ACC112 (cell line): ENCODE measurements at regions not wholly inside any gene's neighbourhood (a gene's known extent, or its start where the extent isn't known, plus 50 kb on each side); places are given as distances from the start of the nearest gene placed in this dataset.

ENCODE experiments used
- H2AFZ ChIP-seq: fragments of 200-600 bp; sonication (generic); one replicate; pipeline ENCODE4 v1.6.0; 2017; ENCODE audit warnings: antibody characterized with exemption, low read length; ENCODE audit not compliant: unreplicated experiment
- H3K27ac ChIP-seq: fragments of 200-600 bp; sonication (generic); 2 replicates; pipeline ENCODE4 v1.5.1; 2014; ENCODE audit warnings: low read depth, mild to moderate bottlenecking, antibody characterized with exemption, low read length, moderate library complexity
- H3K27me3 ChIP-seq: fragments of 200-600 bp; sonication (generic); 2 replicates; pipeline ENCODE4 v1.6.1; 2014; ENCODE audit warnings: mild to moderate bottlenecking, antibody characterized with exemption, low read length, moderate library complexity, mixed read lengths; ENCODE audit not compliant: insufficient read depth
- H3K36me3 ChIP-seq: fragments of 200-600 bp; sonication (generic); 2 replicates; pipeline ENCODE4 v1.6.1; 2016; ENCODE audit warnings: mild to moderate bottlenecking, antibody characterized with exemption, low read length, moderate library complexity, mixed read lengths; ENCODE audit not compliant: insufficient read depth
- H3K4me1 ChIP-seq: fragments of 200-600 bp; sonication (generic); one replicate; pipeline ENCODE4 v1.6.1; 2016; ENCODE audit warnings: low read length, mixed read lengths; ENCODE audit not compliant: insufficient read depth, unreplicated experiment, control insufficient read depth
- H3K4me3 ChIP-seq: fragments of 200-600 bp; sonication (generic); 2 replicates; pipeline ENCODE4 v1.5.1; 2014; ENCODE audit warnings: mild to moderate bottlenecking, low read depth, low read length
- H3K79me2 ChIP-seq: fragments of 200-600 bp; sonication (generic); one replicate; pipeline ENCODE4 v1.6.0; 2016; ENCODE audit warnings: low read length; ENCODE audit not compliant: control insufficient read depth, unreplicated experiment, insufficient read depth

DNA sequence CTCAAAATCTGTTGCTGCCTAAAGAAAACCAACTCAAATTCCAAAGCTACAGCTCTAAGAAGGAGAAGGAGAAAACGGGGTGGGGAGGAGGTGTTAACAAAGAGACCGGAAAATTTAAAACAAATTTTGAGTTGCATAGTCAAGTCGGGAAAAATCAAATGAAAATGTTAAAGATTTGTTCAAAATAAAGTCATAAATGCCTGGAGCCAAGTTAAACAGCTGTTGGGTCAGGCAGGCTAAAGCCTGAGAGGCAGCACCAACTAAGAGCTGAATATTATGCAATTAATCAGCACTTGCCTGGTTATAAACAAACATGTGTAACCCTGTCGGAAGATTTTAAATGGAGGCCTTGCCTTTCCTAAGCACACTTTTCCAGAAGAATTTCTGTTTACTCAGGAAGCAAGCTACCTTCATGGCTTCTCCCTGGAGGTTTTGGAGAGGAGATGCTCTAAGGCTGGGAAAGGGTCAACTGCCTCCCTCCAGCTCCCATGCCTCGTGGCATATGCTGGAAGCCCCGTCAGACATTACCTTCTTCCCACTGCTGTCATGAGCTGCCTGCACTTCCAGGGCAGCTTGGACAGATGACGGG, 270.5 kb downstream of the DMRT2 start:
- H3K36me3 ChIP-seq: no peaks in the 10 kb centered on the region
- no peak overlapping the region for H2AFZ ChIP-seq
- no peaks in the 10 kb centered on the region for H3K4me1 ChIP-seq
- no peak overlapping the region for H3K27ac ChIP-seq
- H3K27me3 ChIP-seq: no peaks in the 10 kb centered on the region
- no peaks in the 10 kb centered on the region for H3K79me2 ChIP-seq
- H3K4me3 ChIP-seq: no peak overlapping the region

DNA sequence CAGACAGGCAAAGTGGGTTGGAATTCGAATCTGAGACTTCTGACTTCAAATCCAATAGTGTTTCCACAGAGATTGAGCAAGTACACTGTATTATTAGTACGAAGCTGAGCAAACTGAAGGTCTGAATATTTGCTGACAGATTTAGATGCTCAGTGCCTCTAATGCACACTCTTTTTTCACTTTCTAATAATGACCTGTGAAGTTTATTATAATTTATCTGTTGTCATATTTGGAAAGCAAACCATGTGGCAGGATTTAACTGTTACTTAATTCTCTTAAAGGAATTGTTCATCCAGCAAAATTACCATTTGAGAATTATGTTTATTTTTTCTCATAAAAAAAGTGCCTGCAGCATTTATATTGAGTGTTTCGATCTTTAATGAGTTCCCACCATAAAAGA, 277.3 kb downstream of the DMRT2 start:
- Histone ChIP-seq H3K4me1 (no peaks in the 10 kb centered on the region), H3K4me3 (no peak overlapping the region), H3K27me3 (no peaks in the 10 kb centered on the region), H2AFZ (no peak overlapping the region), H3K79me2 (no peaks in the 10 kb centered on the region), H3K36me3 (no peaks in the 10 kb centered on the region), H3K27ac (no peak overlapping the region)

DNA sequence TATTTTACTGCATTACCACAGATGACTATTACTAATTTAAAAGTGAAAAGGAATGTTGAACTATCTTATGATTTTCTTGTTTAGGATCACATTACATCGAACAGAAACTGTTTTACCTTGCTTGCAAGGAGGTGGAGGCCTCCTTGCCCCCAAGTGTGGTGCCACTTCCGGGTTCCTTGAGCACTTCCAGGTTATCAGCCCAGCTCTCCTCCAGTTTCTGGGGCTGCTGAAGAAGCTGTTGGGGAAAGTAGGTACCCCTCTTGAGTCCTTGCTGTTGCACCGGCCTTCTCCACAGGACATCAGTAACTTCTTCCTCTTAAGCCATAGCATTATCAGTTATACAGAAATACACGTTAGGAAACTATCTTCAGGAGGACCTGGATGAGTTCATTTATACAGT, 278.2 kb downstream of the DMRT2 start:
- Histone ChIP-seq H2AFZ (no peak overlapping the region), H3K27ac (no peak overlapping the region), H3K36me3 (no peaks in the 10 kb centered on the region), H3K27me3 (no peaks in the 10 kb centered on the region), H3K4me1 (no peaks in the 10 kb centered on the region), H3K79me2 (no peaks in the 10 kb centered on the region), H3K4me3 (no peak overlapping the region)

DNA sequence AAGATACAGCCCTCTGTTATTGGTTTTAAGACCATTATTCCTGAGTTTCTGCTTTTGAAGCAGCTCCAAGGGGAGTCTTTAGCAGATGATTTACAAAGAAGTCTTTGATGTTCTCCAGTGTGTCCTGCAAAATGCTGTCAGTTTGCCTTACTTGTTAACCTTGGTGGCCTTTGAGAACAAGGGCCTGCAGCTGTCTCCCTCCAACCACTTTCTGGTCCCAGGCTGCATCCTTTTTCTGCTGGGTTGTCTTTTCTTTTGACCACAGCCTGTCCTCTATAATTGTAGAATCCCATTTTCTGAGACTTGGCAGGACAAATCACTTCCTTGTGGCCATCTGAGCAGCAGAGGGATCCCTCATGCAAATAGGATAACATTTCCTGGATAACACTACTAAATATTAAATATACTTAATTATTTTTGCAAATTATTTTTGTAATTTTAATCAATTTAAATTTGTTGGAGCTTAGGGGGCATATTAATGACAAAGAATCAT, 281.4 kb downstream of the DMRT2 start:
- no peaks in the 10 kb centered on the region for H3K36me3 ChIP-seq
- no peaks in the 10 kb centered on the region for H3K27me3 ChIP-seq
- no peak overlapping the region for H3K4me3 ChIP-seq
- H3K27ac ChIP-seq: no peak overlapping the region
- no peaks in the 10 kb centered on the region for H3K79me2 ChIP-seq
- no peak overlapping the region for H2AFZ ChIP-seq
- H3K4me1 ChIP-seq: no peaks in the 10 kb centered on the region

DNA sequence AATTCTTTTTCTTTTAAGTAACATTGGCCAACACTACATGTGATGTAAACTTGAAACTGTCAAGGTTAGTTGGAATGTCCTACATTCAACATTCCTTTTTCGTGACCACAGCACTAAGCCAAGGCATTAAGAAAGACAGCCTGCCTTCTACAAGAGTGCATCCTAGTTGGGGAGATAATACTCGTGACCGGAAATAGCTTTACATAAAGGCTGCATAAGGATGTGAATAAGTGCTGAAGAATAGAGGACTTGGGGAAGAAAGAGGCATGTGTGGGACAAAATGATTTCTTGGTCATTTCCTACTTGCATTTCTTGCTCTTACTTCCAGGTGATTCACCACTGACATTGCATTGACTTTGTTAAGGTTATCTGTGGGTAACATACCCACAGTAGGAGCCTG, 282.0 kb downstream of the DMRT2 start:
- no peaks in the 10 kb centered on the region for H3K79me2 ChIP-seq
- no peak overlapping the region for H3K27ac ChIP-seq
- H3K36me3 ChIP-seq: no peaks in the 10 kb centered on the region
- H2AFZ ChIP-seq: no peak overlapping the region
- H3K4me1 ChIP-seq: no peaks in the 10 kb centered on the region
- no peaks in the 10 kb centered on the region for H3K27me3 ChIP-seq
- H3K4me3 ChIP-seq: no peak overlapping the region

DNA sequence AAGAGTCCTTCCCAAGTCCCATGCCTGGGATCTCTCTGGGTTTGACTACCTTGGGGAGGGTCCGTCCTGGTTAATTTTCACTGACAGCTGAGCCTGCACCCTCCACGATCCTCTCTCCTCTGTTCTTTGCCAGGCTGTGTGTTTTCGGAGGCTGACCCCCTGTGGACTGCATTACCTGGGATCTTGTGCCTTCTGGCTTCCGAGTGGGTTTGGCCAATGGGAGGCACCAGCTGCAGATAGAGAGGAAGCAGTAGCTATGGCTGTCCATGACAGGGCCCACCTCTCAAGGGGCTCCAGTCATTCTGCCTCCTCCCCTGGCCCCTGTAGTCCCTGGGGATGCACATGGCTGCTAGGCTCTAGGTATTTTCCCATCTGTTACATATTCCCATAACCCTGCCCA, 285.0 kb downstream of the DMRT2 start:
- H3K79me2 ChIP-seq: no peaks in the 10 kb centered on the region
- H3K27me3 ChIP-seq: no peaks in the 10 kb centered on the region
- H3K36me3 ChIP-seq: no peaks in the 10 kb centered on the region
- no peak overlapping the region for H3K27ac ChIP-seq
- H3K4me1 ChIP-seq: no peaks in the 10 kb centered on the region
- H3K4me3 ChIP-seq: no peak overlapping the region
- no peak overlapping the region for H2AFZ ChIP-seq

DNA sequence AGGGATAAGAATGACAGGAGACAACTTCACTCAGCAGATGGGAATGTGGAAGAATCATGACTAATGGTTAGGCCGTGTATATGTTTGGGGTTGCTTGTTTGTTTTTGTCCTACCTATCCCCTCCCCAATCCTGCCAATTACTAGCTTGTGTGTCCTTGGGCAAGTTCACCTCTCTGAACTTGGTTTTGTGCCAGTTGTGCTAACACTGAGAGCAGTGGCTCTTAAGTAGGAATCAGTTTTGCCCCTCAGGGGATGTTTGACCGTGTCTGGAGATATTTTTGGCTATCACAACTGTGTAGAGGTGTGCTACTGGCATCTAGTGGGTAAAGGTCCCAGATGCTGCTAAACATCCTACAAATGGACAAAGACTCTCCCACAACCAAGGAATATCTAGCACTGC, 287.0 kb downstream of the DMRT2 start:
- Histone ChIP-seq H3K27ac (no peak overlapping the region), H3K27me3 (no peaks in the 10 kb centered on the region), H3K4me1 (no peaks in the 10 kb centered on the region), H2AFZ (no peak overlapping the region), H3K4me3 (no peak overlapping the region), H3K36me3 (no peaks in the 10 kb centered on the region), H3K79me2 (no peaks in the 10 kb centered on the region)

DNA sequence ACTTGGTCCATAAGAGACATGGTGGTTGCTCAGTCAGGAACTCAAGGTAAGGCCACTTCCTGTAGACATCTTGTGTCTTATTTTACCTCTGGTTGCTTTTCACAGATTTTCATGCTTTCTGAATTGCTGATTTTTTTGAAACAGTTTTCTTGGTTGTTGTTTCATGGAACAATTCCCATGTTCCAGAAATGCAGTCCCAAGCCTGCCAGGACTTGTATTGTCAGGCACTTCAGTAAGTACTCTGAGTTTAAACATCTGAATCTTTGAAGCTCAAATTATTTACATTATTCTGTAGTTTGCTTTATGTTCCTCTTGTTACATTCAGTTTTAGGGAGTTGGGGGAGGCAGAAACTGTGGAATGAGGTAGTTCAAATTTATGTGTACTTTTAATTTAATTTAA, 290.2 kb downstream of the DMRT2 start:
- Histone ChIP-seq H3K4me3 (no peak overlapping the region), H2AFZ (no peak overlapping the region), H3K27ac (no peak overlapping the region)

DNA sequence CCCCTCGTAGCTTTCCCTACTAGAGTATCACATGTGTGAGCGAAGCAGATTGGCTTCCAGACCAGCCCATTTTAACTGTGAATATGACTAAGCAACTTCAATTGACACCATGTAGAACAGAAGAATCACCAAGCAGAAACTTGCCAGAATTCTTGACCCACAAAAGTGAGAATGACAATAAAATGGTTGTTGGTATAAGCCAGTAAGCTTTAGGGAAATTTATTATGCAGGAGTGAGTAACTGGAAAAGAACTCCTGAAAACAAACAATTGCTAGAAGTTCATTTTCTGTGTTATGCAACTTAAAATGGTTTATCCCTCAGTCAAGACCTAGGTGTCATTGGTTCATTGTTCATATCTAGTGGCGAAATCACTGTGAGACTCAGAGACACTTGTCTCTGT, 303.1 kb downstream of the DMRT2 start:
- Histone ChIP-seq H3K27me3 (no peaks in the 10 kb centered on the region), H3K79me2 (no peaks in the 10 kb centered on the region), H3K36me3 (no peaks in the 10 kb centered on the region), H3K4me3 (no peak overlapping the region), H2AFZ (no peak overlapping the region), H3K4me1 (no peaks in the 10 kb centered on the region), H3K27ac (no peak overlapping the region)

More for the DNA sequence above, 290.2 kb downstream of the DMRT2 start:
- H3K27me3 ChIP-seq: no peaks in the 10 kb centered on the region
- no peaks in the 10 kb centered on the region for H3K79me2 ChIP-seq
- no peaks in the 10 kb centered on the region for H3K4me1 ChIP-seq
- H3K36me3 ChIP-seq: no peaks in the 10 kb centered on the region

DNA sequence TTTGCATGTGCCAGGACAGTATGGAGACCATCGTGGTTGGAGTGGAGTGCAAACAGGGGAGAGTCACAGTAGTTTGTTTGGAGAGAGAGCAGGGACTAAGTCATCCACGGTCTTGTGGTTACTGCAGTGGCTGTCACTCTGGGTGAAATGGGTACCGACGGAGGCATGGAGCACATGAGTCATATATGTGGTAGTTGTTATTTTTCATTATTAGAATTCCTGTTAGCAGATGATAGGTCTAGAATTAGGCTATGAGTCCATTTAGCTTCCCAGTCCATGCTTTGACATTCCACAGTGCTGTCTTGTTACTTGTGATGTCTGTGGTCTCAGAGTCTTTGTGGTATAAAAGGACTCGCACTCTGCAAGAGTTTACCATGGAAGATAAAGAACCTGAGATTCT, 303.9 kb downstream of the DMRT2 start:
- Histone ChIP-seq H3K27ac (no peak overlapping the region), H3K27me3 (no peaks in the 10 kb centered on the region), H3K4me3 (no peak overlapping the region), H3K79me2 (no peaks in the 10 kb centered on the region), H3K4me1 (no peaks in the 10 kb centered on the region), H2AFZ (no peak overlapping the region), H3K36me3 (no peaks in the 10 kb centered on the region)

DNA sequence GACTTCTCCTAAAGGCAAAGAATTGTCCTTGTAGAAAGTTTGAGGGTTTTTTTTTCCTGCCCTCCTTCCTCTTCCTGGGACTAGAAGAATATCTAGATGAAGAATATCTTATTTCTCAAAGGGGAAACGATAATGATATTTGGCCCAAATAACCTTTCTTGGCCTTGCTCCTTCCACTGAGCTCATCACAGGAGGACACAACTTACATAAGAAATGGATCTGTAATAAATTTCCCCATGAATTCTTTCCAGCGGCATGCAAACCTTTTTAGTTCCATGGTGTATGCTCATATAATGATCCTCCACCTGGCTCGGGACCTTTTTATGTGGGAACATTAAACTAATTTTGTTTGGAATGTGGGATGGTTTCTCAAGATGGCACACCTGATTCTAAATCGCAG, 304.4 kb downstream of the DMRT2 start:
- H3K4me3 ChIP-seq: no peak overlapping the region
- H3K27me3 ChIP-seq: no peaks in the 10 kb centered on the region
- no peak overlapping the region for H3K27ac ChIP-seq
- no peaks in the 10 kb centered on the region for H3K4me1 ChIP-seq
- no peaks in the 10 kb centered on the region for H3K79me2 ChIP-seq
- no peaks in the 10 kb centered on the region for H3K36me3 ChIP-seq
- no peak overlapping the region for H2AFZ ChIP-seq
